BE2C (cell line): ENCODE measurements at regions not wholly inside any gene's neighbourhood (a gene's known extent, or its start where the extent isn't known, plus 50 kb on each side); places are given as distances from the start of the nearest gene placed in this dataset.

ENCODE experiments used
- DNase-seq: peaks from one replicate; pipeline ENCODE4 v3.0.0-alpha.2; 2020
- H3K27me3 ChIP-seq: fragments of 250-450 bp; sonication (Bioruptor Pico); 2 replicates; pipeline ENCODE4 v1.5.1; 2020; ENCODE audit warnings: mild to moderate bottlenecking
- H3K36me3 ChIP-seq: fragments of 250-450 bp; sonication (Bioruptor Pico); 2 replicates; pipeline ENCODE4 v1.5.1; 2020; ENCODE audit warnings: mild to moderate bottlenecking
- H3K4me1 ChIP-seq: fragments of 250-450 bp; sonication (Bioruptor Pico); 2 replicates; pipeline ENCODE4 v1.5.1; 2020
- H3K4me3 ChIP-seq: 2 replicates; pipeline ENCODE4 v1.5.1; 2011; ENCODE audit warnings: low read depth, low read length
- H3K9me3 ChIP-seq: fragments of 250-450 bp; sonication (Bioruptor Pico); 2 replicates; pipeline ENCODE4 v1.5.1; 2020
- TF ChIP-seq, protein P1 (sequence below): IDR thresholded peaks from 2 replicates; pipeline ENCODE4 v1.5.1; 2012; ENCODE audit warnings: mild to moderate bottlenecking, low read depth, low read length

DNA sequence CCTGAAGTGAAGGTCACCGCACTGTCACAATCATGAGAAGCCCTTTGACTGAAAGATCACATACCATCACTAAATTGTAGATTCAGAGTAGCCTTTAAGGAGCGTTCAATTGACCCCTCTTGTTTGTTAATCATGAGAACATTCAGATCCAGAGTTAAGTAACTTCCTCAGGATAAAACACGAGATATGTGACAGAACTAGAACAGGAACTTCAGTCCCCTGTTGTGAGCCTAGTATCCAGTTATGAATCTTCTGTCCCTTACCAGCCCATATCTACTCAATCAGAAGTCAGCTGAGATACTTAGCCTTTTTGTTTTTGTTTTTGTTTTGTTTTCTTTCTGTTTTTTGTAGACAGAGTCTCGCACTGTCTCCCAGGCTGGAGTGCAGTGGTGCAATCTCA, 547.3 kb downstream of the DTWD2 start:
- Histone ChIP-seq H3K27me3 (no peaks in the 10 kb centered on the region), H3K9me3 (no peaks in the 10 kb centered on the region), H3K36me3 (no peaks in the 10 kb centered on the region), H3K4me1 (no peaks in the 10 kb centered on the region), H3K4me3 (no peak overlapping the region)
- TF ChIP-seq, protein P1, sequence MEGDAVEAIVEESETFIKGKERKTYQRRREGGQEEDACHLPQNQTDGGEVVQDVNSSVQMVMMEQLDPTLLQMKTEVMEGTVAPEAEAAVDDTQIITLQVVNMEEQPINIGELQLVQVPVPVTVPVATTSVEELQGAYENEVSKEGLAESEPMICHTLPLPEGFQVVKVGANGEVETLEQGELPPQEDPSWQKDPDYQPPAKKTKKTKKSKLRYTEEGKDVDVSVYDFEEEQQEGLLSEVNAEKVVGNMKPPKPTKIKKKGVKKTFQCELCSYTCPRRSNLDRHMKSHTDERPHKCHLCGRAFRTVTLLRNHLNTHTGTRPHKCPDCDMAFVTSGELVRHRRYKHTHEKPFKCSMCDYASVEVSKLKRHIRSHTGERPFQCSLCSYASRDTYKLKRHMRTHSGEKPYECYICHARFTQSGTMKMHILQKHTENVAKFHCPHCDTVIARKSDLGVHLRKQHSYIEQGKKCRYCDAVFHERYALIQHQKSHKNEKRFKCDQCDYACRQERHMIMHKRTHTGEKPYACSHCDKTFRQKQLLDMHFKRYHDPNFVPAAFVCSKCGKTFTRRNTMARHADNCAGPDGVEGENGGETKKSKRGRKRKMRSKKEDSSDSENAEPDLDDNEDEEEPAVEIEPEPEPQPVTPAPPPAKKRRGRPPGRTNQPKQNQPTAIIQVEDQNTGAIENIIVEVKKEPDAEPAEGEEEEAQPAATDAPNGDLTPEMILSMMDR: no peak
- DNase-seq: no peak

DNA sequence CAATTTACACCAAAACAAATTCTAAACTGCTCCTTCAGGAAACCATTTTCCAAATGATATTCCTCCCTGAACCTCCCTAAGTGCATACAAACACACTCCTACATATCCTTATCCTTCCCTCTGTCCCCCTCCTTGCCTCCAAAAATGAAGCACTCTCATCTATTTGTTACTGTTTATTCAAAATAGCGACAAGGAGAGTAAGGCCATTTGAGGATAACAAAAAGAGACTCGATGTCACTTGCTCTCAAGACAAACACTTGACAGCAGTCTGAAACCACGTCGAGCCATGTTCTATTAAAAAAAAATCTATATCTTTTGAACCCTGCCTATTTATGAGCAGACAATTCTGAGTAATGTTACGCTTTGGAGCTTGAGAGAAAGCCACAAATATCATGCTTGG, 547.9 kb downstream of the DTWD2 start:
- TF ChIP-seq, protein P1: no peak
- Histone ChIP-seq H3K4me1 (no peaks in the 10 kb centered on the region), H3K4me3 (no peak overlapping the region), H3K9me3 (no peaks in the 10 kb centered on the region), H3K36me3 (no peaks in the 10 kb centered on the region), H3K27me3 (no peaks in the 10 kb centered on the region)
- no peak for DNase-seq

DNA sequence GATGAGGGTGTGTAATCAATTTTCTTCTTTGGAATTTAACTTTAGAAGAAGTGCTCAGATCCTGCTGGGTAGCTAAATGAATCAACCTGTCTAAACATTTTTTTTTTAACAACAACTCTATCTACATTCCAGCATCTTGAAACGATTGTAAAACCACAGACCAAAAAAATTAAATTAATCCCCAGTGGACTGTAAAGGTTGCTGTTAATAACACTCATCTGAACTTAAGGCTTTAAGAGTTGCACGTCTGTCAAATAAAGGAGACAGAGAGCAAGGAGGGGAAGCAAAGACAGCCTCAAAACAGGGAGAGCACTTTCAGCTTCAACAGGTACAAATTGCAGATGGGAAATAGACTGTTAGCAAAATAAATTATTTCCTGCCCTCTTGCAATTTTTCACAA, 548.5 kb downstream of the DTWD2 start:
- H3K36me3 ChIP-seq: no peaks in the 10 kb centered on the region
- DNase-seq: no peak
- no peaks in the 10 kb centered on the region for H3K9me3 ChIP-seq
- no peaks in the 10 kb centered on the region for H3K27me3 ChIP-seq
- no peak overlapping the region for H3K4me3 ChIP-seq
- H3K4me1 ChIP-seq: no peaks in the 10 kb centered on the region
- TF ChIP-seq, protein P1: no peak

DNA sequence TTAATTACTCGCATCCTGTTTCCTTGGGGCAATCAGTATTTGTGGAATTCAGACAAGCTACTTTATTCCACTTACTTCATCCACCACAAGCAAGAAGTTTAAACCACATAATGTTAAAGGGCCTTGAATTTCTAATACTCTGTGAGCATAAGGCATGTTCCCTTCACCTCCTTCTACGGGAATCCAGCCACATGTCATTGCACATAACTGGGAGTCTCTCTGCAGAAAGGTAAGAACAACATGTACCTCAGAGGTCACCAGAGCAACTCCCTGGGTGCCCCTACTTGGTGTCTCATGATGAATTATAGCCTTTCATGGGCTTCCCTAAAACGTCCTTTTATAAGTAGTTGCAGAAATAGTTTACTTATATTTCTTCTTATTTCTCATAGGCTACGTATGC, 553.2 kb downstream of the DTWD2 start:
- no peaks in the 10 kb centered on the region for H3K36me3 ChIP-seq
- DNase-seq: no peak
- no peak overlapping the region for H3K4me3 ChIP-seq
- TF ChIP-seq, protein P1: no peak
- H3K27me3 ChIP-seq: no peaks in the 10 kb centered on the region
- no peaks in the 10 kb centered on the region for H3K9me3 ChIP-seq
- no peaks in the 10 kb centered on the region for H3K4me1 ChIP-seq

DNA sequence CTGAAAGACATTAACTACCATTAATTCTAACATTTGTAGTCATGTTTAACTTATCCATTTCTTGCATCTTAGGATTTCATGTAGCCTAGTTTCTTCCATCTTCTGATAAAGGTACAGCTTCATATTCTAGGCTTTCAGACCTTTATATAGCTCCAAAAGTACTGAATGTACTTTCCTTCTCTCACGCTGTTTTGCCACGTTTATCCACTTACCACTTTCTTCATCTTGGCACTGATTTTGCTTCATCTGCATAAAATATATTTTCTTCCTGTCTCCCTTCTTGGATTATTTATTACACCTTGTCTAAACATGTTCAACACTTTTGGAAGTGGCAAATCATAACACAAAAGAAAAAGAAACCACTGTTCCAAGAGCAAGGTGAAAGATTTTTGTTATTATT, 553.8 kb downstream of the DTWD2 start:
- DNase-seq: no peak
- H3K9me3 ChIP-seq: no peaks in the 10 kb centered on the region
- H3K27me3 ChIP-seq: no peaks in the 10 kb centered on the region
- no peaks in the 10 kb centered on the region for H3K4me1 ChIP-seq
- H3K4me3 ChIP-seq: no peak overlapping the region
- TF ChIP-seq, protein P1: no peak
- no peaks in the 10 kb centered on the region for H3K36me3 ChIP-seq

DNA sequence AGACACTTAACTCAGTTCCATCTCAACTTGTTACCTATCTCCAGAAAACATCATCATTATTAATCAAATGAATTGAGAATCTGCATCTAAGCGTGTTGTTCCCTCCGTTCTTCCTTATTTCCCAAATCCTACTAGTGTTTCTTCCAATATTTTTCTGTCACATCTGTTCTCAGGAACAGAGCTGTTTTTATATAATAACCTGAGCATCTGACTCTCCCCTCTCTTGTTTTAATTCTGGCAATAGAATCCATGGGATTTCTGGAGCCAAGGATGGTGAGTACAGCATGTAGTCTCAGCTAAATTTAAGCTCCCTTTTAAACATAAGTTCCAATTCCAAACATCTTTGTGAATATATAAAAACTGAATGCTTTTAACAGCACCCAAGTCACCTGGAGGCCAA, 558.3 kb downstream of the DTWD2 start:
- H3K27me3 ChIP-seq: no peaks in the 10 kb centered on the region
- TF ChIP-seq, protein P1: no peak
- H3K36me3 ChIP-seq: no peaks in the 10 kb centered on the region
- no peaks in the 10 kb centered on the region for H3K4me1 ChIP-seq
- no peaks in the 10 kb centered on the region; the same call in 1 of the 2 replicates for H3K9me3 ChIP-seq
- DNase-seq: no peak
- H3K4me3 ChIP-seq: no peak overlapping the region
